ENCODE measurements at regions not wholly inside any gene's neighbourhood (a gene's known extent, or its start where the extent isn't known, plus 50 kb on each side); places are given as distances from the start of the nearest gene placed in this dataset.

- no peaks in the 10 kb centered on the region for H3K36me3 Mint-ChIP-seq (ENCODE audit: low read depth)
- H3K27ac Mint-ChIP-seq: no peak overlapping the region
These were observed 653.0 kb downstream of the DIPK2A start for GRCh38 chr3:144624656-144625055.

GRCh38 chr3:144626835-144627234 lies 655.2 kb downstream of the DIPK2A start:
- intact Hi-C loops (cut with micrococcal nuclease): no loop called here
- CTCF ChIA-PET: no interaction called here
- ATAC-seq (ENCODE audit: low read depth) (no peak), DNase-seq (no peak)
- Mint-ChIP-seq H3K4me3 (no peak overlapping the region), H3K27ac (no peak overlapping the region), H3K9me3 (no peaks in the 10 kb centered on the region), H3K36me3 (ENCODE audit: low read depth) (no peaks in the 10 kb centered on the region), H3K27me3 (no peaks in the 10 kb centered on the region), H3K4me1 (no peaks in the 10 kb centered on the region)
- POLR2A ChIA-PET: no interaction called here
- no peak for TF ChIP-seq CTCF (IDR thresholded peaks at IDR 0.05)

More at GRCh38 chr3:144624656-144625055, 653.0 kb downstream of the DIPK2A start:
- Mint-ChIP-seq H3K4me1 (no peaks in the 10 kb centered on the region), H3K27me3 (no peaks in the 10 kb centered on the region), H3K9me3 (no peaks in the 10 kb centered on the region), H3K4me3 (no peak overlapping the region)
- CTCF ChIA-PET: no interaction called here
- DNase-seq (no peak), ATAC-seq (ENCODE audit: low read depth) (no peak)
- POLR2A ChIA-PET: no interaction called here
- no peak for TF ChIP-seq CTCF (IDR thresholded peaks at IDR 0.05)
- intact Hi-C loops (cut with micrococcal nuclease): no loop called here

- ATAC-seq (ENCODE audit: low read depth) (no peak), DNase-seq (no peak)
- H3K4me3 Mint-ChIP-seq: no peak overlapping the region
- H3K36me3 Mint-ChIP-seq (ENCODE audit: low read depth): no peaks in the 10 kb centered on the region
- no peak for TF ChIP-seq CTCF (IDR thresholded peaks at IDR 0.05)
- no peaks in the 10 kb centered on the region for H3K27me3 Mint-ChIP-seq
- CTCF ChIA-PET: no interaction called here
- intact Hi-C loops (cut with micrococcal nuclease): no loop called here
- no peak overlapping the region for H3K27ac Mint-ChIP-seq
- no peaks in the 10 kb centered on the region for H3K9me3 Mint-ChIP-seq
- POLR2A ChIA-PET: no interaction called here
- no peaks in the 10 kb centered on the region for H3K4me1 Mint-ChIP-seq
These were observed 657.8 kb downstream of the DIPK2A start for GRCh38 chr3:144629381-144629780.

- Mint-ChIP-seq H3K27me3 (no peaks in the 10 kb centered on the region), H3K4me3 (no peak overlapping the region), H3K4me1 (no peaks in the 10 kb centered on the region), H3K9me3 (peaks cover 2% of the 10 kb centered on the region), H3K27ac (no peak overlapping the region), H3K36me3 (ENCODE audit: low read depth) (no peaks in the 10 kb centered on the region)
- TF ChIP-seq CTCF (IDR thresholded peaks at IDR 0.05): no peak
- CTCF ChIA-PET: no interaction called here
- ATAC-seq (ENCODE audit: low read depth) (no peak), DNase-seq (no peak)
- intact Hi-C loops (cut with micrococcal nuclease): no loop called here
- POLR2A ChIA-PET: no interaction called here
These were observed 665.2 kb downstream of the DIPK2A start for GRCh38 chr3:144636833-144637232.

- Mint-ChIP-seq H3K4me1 (no peaks in the 10 kb centered on the region), H3K9me3 (peaks cover 2% of the 10 kb centered on the region), H3K27ac (no peak overlapping the region), H3K27me3 (no peaks in the 10 kb centered on the region), H3K4me3 (no peak overlapping the region), H3K36me3 (ENCODE audit: low read depth) (no peaks in the 10 kb centered on the region)
- intact Hi-C loops (cut with micrococcal nuclease): no loop called here
- ChIA-PET POLR2A (no interaction called here), CTCF (no interaction called here)
- no peak for TF ChIP-seq CTCF (IDR thresholded peaks at IDR 0.05)
- DNase-seq (no peak), ATAC-seq (ENCODE audit: low read depth) (no peak)
These were observed 666.4 kb downstream of the DIPK2A start for GRCh38 chr3:144638009-144638408.

Measured in activated B cell treated with CpG ODN at 0.5 μM for 24 hours (primary cell).